Transverse colon (tissue), 3 donors: ENCODE measurements at regions not wholly inside any gene's neighbourhood (a gene's known extent, or its start where the extent isn't known, plus 50 kb on each side); places are given as distances from the start of the nearest gene placed in this dataset.

ENCODE experiments used
- POLR2A ChIP-seq: fragments of 450-650 bp; IDR thresholded peaks from one replicate; pipeline ENCODE4 v1.6.1; 2016; ENCODE audit warnings: antibody characterized with exemption, mild to moderate bottlenecking, moderate library complexity
- TF ChIP-seq, protein P1 (sequence below), 5 experiments: fragments of 200-600 bp in 3 of 5; fragments of 450-650 bp in 2 of 5; sonication (generic) in 3 of 5; IDR thresholded peaks; 1 replicate in 2 of 5; 2 replicates in 3 of 5; pipeline ENCODE4 v1.5.1; 2016 to 2017; ENCODE audit warnings: antibody characterized with exemption in 5 of 5, inconsistent platforms in 3 of 5, mild to moderate bottlenecking in 2 of 5, moderate library complexity in 1 of 5

GRCh38 chr2:76174505-76174904 lies 463.8 kb upstream of the GCFC2 start:
- TF ChIP-seq, protein P1, sequence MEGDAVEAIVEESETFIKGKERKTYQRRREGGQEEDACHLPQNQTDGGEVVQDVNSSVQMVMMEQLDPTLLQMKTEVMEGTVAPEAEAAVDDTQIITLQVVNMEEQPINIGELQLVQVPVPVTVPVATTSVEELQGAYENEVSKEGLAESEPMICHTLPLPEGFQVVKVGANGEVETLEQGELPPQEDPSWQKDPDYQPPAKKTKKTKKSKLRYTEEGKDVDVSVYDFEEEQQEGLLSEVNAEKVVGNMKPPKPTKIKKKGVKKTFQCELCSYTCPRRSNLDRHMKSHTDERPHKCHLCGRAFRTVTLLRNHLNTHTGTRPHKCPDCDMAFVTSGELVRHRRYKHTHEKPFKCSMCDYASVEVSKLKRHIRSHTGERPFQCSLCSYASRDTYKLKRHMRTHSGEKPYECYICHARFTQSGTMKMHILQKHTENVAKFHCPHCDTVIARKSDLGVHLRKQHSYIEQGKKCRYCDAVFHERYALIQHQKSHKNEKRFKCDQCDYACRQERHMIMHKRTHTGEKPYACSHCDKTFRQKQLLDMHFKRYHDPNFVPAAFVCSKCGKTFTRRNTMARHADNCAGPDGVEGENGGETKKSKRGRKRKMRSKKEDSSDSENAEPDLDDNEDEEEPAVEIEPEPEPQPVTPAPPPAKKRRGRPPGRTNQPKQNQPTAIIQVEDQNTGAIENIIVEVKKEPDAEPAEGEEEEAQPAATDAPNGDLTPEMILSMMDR (IDR thresholded peaks at IDR 0.05) = no peak
- no peak for TF ChIP-seq POLR2A
